IMR-90 (cell line): ENCODE measurements at regions not wholly inside any gene's neighbourhood (a gene's known extent, or its start where the extent isn't known, plus 50 kb on each side); places are given as distances from the start of the nearest gene placed in this dataset.

Experiments used
- ATAC-seq: fragments of 200-7000 bp; cut with Tn5 transposase; 2 replicates; pipeline ENCODE4 v1.9.1; 2020; ENCODE audit warnings: low read depth, mild to moderate bottlenecking, moderate library complexity
- BruUV-seq: library from RNA; stranded (reverse); fragments of 400-500 nt; replicated peaks from 2 replicates; lab custom pipeline; 2021; lab: Mats Ljungman, UMichigan
- CTCF ChIA-PET: fragments of 300-600 bp; formaldehyde crosslinking; extraction: SDS; loops from one replicate; lab custom pipeline; 2021; ENCODE audit warnings: antibody characterized with exemption; lab: Yijun Ruan, JAX
- POLR2A ChIA-PET: fragments of 300-600 bp; sonication (Branson Sonifier 250); formaldehyde crosslinking; loops from one replicate; lab custom pipeline; 2022; ENCODE audit warnings: antibody characterized with exemption; ENCODE audit not compliant: unreplicated experiment; lab: Charles Lee
- DNase-seq: peaks from one replicate; pipeline ENCODE4 v3.0.0; 2013
- H2AFZ ChIP-seq: replicated peaks from 2 replicates; pipeline ENCODE3; 2013; ENCODE audit warnings: low read length, mild to moderate bottlenecking; ENCODE audit not compliant: poor library complexity
- H2AK5ac ChIP-seq: 2 replicates; pipeline ENCODE4 v1.6.1; 2013; ENCODE audit warnings: low read depth, low read length, inconsistent platforms
- H2AK9ac ChIP-seq: replicated peaks from 2 replicates; pipeline ENCODE3; 2013; ENCODE audit warnings: mild to moderate bottlenecking, low read depth, low read length, moderate library complexity; ENCODE audit not compliant: poor library complexity
- H2BK120ac ChIP-seq: 2 replicates; pipeline ENCODE4 v1.6.1; 2013; ENCODE audit warnings: low read depth, low read length, inconsistent platforms
- H2BK15ac ChIP-seq: 3 replicates; pipeline ENCODE4 v1.6.1; 2013; ENCODE audit warnings: low read depth, low read length, inconsistent platforms
- H2BK20ac ChIP-seq: 2 replicates; pipeline ENCODE4 v1.6.1; 2013; ENCODE audit warnings: low read depth, mild to moderate bottlenecking, inconsistent platforms, low read length, moderate library complexity
- H2BK5ac ChIP-seq: 2 replicates; pipeline ENCODE4 v1.6.1; 2013; ENCODE audit warnings: mild to moderate bottlenecking, low read depth, low read length, inconsistent platforms; ENCODE audit not compliant: poor library complexity, severe bottlenecking
- H3K14ac ChIP-seq: replicated peaks from 2 replicates; pipeline ENCODE4 v1.6.1; 2013; ENCODE audit warnings: low read depth, low read length, inconsistent platforms
- H3K18ac ChIP-seq: 2 replicates; pipeline ENCODE4 v1.6.1; 2013; ENCODE audit warnings: low read depth, low read length, control low read depth
- H3K23ac ChIP-seq: 2 replicates; pipeline ENCODE4 v1.6.1; 2013; ENCODE audit warnings: low read depth, low read length, inconsistent platforms
- H3K27ac ChIP-seq: 2 replicates; pipeline ENCODE4 v1.5.1; 2013; ENCODE audit warnings: mild to moderate bottlenecking, control low read depth, low read length; ENCODE audit not compliant: insufficient read depth
- H3K27me3 ChIP-seq: 2 replicates; pipeline ENCODE4 v1.6.1; 2013; ENCODE audit warnings: low read length; ENCODE audit not compliant: control insufficient read depth, insufficient read depth
- H3K36me3 ChIP-seq: 2 replicates; pipeline ENCODE4 v1.6.1; 2013; ENCODE audit warnings: low read length, mixed read lengths; ENCODE audit not compliant: control insufficient read depth, insufficient read depth
- H3K4ac ChIP-seq: 2 replicates; pipeline ENCODE4 v1.6.1; 2013; ENCODE audit warnings: low read depth, low read length, inconsistent platforms
- H3K4me1 ChIP-seq: 2 replicates; pipeline ENCODE4 v1.6.1; 2013; ENCODE audit warnings: low read length, mixed read lengths; ENCODE audit not compliant: control insufficient read depth, insufficient read depth
- H3K4me2 ChIP-seq: 2 replicates; pipeline ENCODE4 v1.6.1; 2013; ENCODE audit warnings: low read depth, mild to moderate bottlenecking, control low read depth, low read length, moderate library complexity
- H3K4me3 ChIP-seq: 2 replicates; pipeline ENCODE4 v1.5.1; 2013; ENCODE audit warnings: low read depth, mild to moderate bottlenecking, control low read depth, low read length, moderate library complexity; ENCODE audit not compliant: insufficient read depth
- H3K56ac ChIP-seq: 2 replicates; pipeline ENCODE4 v1.6.1; 2013; ENCODE audit warnings: low read length, inconsistent platforms; ENCODE audit not compliant: insufficient read depth; ENCODE audit errors: extremely low read depth
- H3K79me1 ChIP-seq, 2 experiments: 2 replicates each; pipeline ENCODE4 v1.6.1; 2013; ENCODE audit warnings: low read length in 2 of 2, inconsistent platforms in 1 of 2, low read depth in 1 of 2
- H3K9ac ChIP-seq: 2 replicates; pipeline ENCODE4 v1.6.1; 2013; ENCODE audit warnings: low read depth, low read length, control low read depth
- H3K9me1 ChIP-seq: 2 replicates; pipeline ENCODE4 v1.6.1; 2013; ENCODE audit warnings: low read length, inconsistent platforms; ENCODE audit not compliant: insufficient read depth
- H3K9me3 ChIP-seq: 2 replicates; pipeline ENCODE4 v1.6.1; 2013; ENCODE audit warnings: low read length; ENCODE audit not compliant: control insufficient read depth, insufficient read depth
- H4K20me1 ChIP-seq: 2 replicates; pipeline ENCODE4 v1.6.1; 2013; ENCODE audit warnings: low read length, inconsistent platforms; ENCODE audit not compliant: insufficient read depth
- H4K5ac ChIP-seq: 2 replicates; pipeline ENCODE4 v1.6.1; 2013; ENCODE audit warnings: mild to moderate bottlenecking, low read depth, low read length, control low read depth
- H4K8ac ChIP-seq, 2 experiments: 2 replicates each; pipeline ENCODE4 v1.6.1; 2013; ENCODE audit warnings: low read depth in 2 of 2, low read length in 2 of 2, control low read depth in 1 of 2, inconsistent platforms in 1 of 2
- H4K91ac ChIP-seq: 2 replicates; pipeline ENCODE4 v1.6.1; 2013; ENCODE audit warnings: low read depth, low read length, inconsistent platforms; ENCODE audit not compliant: insufficient read depth
- CEBPB ChIP-seq: IDR thresholded peaks from 2 replicates; pipeline ENCODE4 v1.6.1; 2012; ENCODE audit warnings: low read depth, low read length, improper control_type of control experiment
- FOS ChIP-seq: fragments of 150-350 bp; IDR thresholded peaks from 2 replicates; pipeline ENCODE4 v1.6.1; 2016; ENCODE audit warnings: low read depth, low read length
- MAFK ChIP-seq: IDR thresholded peaks from 2 replicates; pipeline ENCODE4 v1.6.1; 2012; ENCODE audit warnings: low read depth, low read length, improper control_type of control experiment
- MAZ ChIP-seq: IDR thresholded peaks from 2 replicates; pipeline ENCODE4 v1.6.1; 2012; ENCODE audit warnings: low read depth, mild to moderate bottlenecking, low read length, improper control_type of control experiment, moderate library complexity, borderline replicate concordance
- MXI1 ChIP-seq: IDR thresholded peaks from 2 replicates; pipeline ENCODE4 v1.6.1; 2012; ENCODE audit warnings: low read depth, mild to moderate bottlenecking, low read length, moderate library complexity, borderline replicate concordance
- NFE2L2 ChIP-seq: fragments of 150-350 bp; IDR thresholded peaks from 2 replicates; pipeline ENCODE4 v1.6.1; 2016; ENCODE audit warnings: low read depth, mild to moderate bottlenecking, low read length
- RAD21 ChIP-seq: IDR thresholded peaks from 2 replicates; pipeline ENCODE4 v1.6.1; 2012; ENCODE audit warnings: low read length, improper control_type of control experiment
- RCOR1 ChIP-seq: IDR thresholded peaks from 2 replicates; pipeline ENCODE4 v1.6.1; 2012; ENCODE audit warnings: mild to moderate bottlenecking, low read length, improper control_type of control experiment; ENCODE audit not compliant: insufficient replicate concordance
- RFX5 ChIP-seq: IDR thresholded peaks from 2 replicates; pipeline ENCODE4 v1.8.0; 2012; ENCODE audit warnings: low read depth, mild to moderate bottlenecking, low read length, moderate library complexity
- SMC3 ChIP-seq: fragments of 150-350 bp; IDR thresholded peaks from 2 replicates; pipeline ENCODE4 v1.6.1; 2016; ENCODE audit warnings: low read depth, mild to moderate bottlenecking, antibody characterized with exemption, low read length, moderate library complexity
- WGBS, 2 experiments: methylation state at CpG; one replicate each; pipeline versions ENCODE4 v1.1.5 to v1.1.7; 2013; ENCODE audit warnings: missing lambda C conversion rate in 2 of 2; ENCODE audit not compliant: insufficient read length in 1 of 2; ENCODE audit errors: extremely low coverage in 2 of 2; 5-methylcytosine and 5-hydroxymethylcytosine counted together
- dilution Hi-C: fragments of 300-500 bp; cut with HindIII; formaldehyde crosslinking; loops from one replicate; pipeline ENCODE4 v1.14.3; 2018; ENCODE audit warnings: low sequenced_read_pairs; ENCODE audit not compliant: unreplicated experiment
- in situ Hi-C: fragments of 300-500 bp; cut with MboI; formaldehyde crosslinking; loops from 3 replicates; pipeline ENCODE4 v1.14.3; 2019; ENCODE audit warnings: low sequenced_read_pairs, inconsistent platforms, mixed read lengths
- intact Hi-C: fragments of 100-400 bp; cut with micrococcal nuclease; formaldehyde crosslinking; loops from 2 replicates; pipeline ENCODE4 v1.10.0; 2022
- TF ChIP-seq, protein P1 (sequence below): fragments of 150-350 bp; IDR thresholded peaks from 2 replicates; pipeline ENCODE4 v1.6.1; 2017; ENCODE audit warnings: mild to moderate bottlenecking, antibody characterized with exemption, low read length, low read depth

DNA sequence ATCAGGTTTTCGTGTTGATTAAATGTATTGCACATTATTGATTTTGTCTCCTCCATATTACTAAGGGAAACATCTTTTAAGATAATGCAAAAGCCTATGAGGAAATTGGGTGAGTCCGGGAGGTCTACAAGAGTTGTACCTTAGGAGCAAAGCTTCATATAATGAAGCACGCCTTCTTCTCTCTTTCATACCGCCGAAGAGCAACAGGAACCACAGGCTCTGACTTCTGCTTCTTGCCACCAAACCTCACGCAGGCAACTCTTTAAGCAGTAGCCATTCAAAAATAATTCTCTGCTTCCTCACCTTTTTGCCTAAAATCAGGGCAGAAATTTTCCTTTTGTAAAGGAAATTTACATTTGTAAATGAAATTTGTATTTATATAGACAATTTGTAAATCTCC lies 139.6 kb downstream of the SPRY1 start:
- no peak overlapping the region for H3K4me2 ChIP-seq
- H2BK5ac ChIP-seq: no peak overlapping the region
- no TSS peak for BruUV-seq
- H2AFZ ChIP-seq: no peak overlapping the region
- H2BK15ac ChIP-seq: no peak overlapping the region
- H4K8ac ChIP-seq: no peak overlapping the region
- POLR2A ChIA-PET: no interaction called here
- peaks cover 2% of the 10 kb centered on the region; the same call in 1 of the 2 replicates for H3K9me3 ChIP-seq
- no peak overlapping the region for H3K4me3 ChIP-seq
- CTCF ChIA-PET: interaction anchor here (0.6 kb wide), 1 partner anchor 34 kb away, joined by 3 read pairs; no protein-coding TSS in a partner anchor
- WGBS, 2 experiments: no CpG with 5 or more reads among the region's 6 CpGs
- H2BK20ac ChIP-seq: no peak overlapping the region
- H4K91ac ChIP-seq: no peak overlapping the region
- in situ Hi-C loops (no loop called here), dilution Hi-C loops (no loop called here), intact Hi-C loops (no loop called here)
- DNase-seq (no peak), ATAC-seq (no peak)
- H3K36me3 ChIP-seq: no peaks in the 10 kb centered on the region
- H2BK120ac ChIP-seq: no peak overlapping the region
- no peak overlapping the region for H3K4ac ChIP-seq
- H4K20me1 ChIP-seq: no peaks in the 10 kb centered on the region
- H2AK5ac ChIP-seq: no peak overlapping the region
- H3K79me1 ChIP-seq: no peaks in the 10 kb centered on the region
- no peak overlapping the region for H3K14ac ChIP-seq
- H3K9ac ChIP-seq: no peak overlapping the region
- TF ChIP-seq MAZ (no peak), FOS (no peak), CEBPB (no peak), RFX5 (no peak), MAFK (no peak), SMC3 (no peak), MXI1 (no peak), RAD21 (no peak), NFE2L2 (no peak), RCOR1 (no peak)
- TF ChIP-seq, protein P1, sequence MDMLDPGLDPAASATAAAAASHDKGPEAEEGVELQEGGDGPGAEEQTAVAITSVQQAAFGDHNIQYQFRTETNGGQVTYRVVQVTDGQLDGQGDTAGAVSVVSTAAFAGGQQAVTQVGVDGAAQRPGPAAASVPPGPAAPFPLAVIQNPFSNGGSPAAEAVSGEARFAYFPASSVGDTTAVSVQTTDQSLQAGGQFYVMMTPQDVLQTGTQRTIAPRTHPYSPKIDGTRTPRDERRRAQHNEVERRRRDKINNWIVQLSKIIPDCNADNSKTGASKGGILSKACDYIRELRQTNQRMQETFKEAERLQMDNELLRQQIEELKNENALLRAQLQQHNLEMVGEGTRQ: no peak
- no peak overlapping the region for H3K27ac ChIP-seq
- no peak overlapping the region for H3K18ac ChIP-seq
- H3K56ac ChIP-seq: no peak overlapping the region
- no peaks in the 10 kb centered on the region for H3K4me1 ChIP-seq
- H4K5ac ChIP-seq: no peak overlapping the region
- H3K23ac ChIP-seq: no peak overlapping the region
- no peaks in the 10 kb centered on the region; the same call in 1 of the 2 replicates for H3K27me3 ChIP-seq
- no peak overlapping the region for H2AK9ac ChIP-seq
- H3K9me1 ChIP-seq: no peaks in the 10 kb centered on the region
